Mesenteric fat pad (tissue), 1 donor: ENCODE measurements at regions not wholly inside any gene's neighbourhood (a gene's known extent, or its start where the extent isn't known, plus 50 kb on each side); places are given as distances from the start of the nearest gene placed in this dataset.

Experiments
- DNase-seq: peaks from one replicate; pipeline ENCODE4 v3.0.0-alpha.2; 2020; ENCODE audit warnings: low spot score
- donor health status: DM: yes; HTN: yes; CAD: no.

DNA sequence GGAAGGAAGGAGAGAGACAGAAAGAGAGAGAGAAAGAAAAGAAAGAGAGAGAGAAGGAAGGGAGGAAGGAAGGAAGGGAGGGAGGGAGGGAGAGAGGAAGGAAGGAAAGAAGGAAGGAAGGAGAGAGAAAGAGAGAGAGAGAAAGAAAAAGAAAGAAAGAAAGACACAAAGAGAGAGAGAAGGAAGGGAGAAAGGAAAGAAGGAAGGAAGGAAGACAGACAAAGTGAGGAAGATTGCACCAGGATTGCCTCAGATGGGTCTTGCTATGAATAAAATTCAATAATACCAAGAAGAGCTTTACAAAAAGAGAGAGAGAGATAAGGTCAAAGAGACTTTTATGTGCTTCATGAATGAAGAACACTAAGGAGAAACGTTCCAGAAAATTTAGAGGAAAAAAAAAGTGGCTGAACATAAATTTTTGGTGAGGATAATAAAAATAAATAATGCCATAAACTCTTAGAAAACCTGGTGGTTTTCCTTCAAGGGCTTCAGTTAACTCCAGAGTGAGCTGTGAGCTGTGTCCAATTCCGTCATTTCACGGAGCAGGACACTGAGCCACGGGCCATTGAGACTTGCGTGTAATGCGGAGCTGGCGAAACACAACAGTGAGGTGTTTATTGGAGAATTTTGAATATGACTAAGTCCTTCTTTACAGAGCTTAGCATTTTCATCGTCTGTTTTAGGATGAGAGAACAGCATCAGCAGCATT lies 72.7 kb upstream of the TNRC6C start:
- no peak for DNase-seq

DNA sequence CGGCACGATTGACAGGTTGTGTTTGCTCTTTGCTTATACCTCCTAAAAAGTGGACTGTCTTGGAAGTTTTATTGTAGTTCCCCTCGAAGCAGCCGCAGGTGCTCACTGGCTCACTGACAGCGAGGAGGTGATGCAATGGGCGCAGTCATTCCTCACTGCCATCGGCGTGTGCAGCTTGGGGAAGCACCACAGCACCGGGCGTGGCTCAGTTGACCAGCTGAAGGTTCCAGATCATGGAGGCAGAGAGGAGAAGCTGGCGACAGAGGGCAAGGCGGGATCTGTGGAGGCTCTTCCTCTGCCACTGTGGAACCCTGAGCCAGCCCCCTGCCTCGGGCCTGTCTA lies 72.1 kb upstream of the TNRC6C start:
- no peak for DNase-seq

DNA sequence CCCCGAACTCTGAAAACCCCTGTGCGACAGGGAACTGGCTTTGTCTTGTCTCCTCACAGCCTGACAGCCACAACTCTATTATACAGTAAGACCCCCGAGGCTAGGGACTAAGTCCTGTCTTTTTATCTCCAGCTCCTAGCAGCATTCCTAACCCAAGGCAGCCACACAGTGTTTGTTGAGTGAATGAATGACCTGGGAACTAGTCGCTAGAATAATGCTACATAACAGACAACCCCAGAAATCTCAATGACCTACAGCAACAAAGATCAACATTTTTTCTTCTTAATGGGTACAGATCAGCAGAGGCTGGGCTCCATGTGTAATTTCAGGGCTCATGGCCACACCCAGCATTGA lies 71.4 kb upstream of the TNRC6C start:
- DNase-seq = no peak

DNA sequence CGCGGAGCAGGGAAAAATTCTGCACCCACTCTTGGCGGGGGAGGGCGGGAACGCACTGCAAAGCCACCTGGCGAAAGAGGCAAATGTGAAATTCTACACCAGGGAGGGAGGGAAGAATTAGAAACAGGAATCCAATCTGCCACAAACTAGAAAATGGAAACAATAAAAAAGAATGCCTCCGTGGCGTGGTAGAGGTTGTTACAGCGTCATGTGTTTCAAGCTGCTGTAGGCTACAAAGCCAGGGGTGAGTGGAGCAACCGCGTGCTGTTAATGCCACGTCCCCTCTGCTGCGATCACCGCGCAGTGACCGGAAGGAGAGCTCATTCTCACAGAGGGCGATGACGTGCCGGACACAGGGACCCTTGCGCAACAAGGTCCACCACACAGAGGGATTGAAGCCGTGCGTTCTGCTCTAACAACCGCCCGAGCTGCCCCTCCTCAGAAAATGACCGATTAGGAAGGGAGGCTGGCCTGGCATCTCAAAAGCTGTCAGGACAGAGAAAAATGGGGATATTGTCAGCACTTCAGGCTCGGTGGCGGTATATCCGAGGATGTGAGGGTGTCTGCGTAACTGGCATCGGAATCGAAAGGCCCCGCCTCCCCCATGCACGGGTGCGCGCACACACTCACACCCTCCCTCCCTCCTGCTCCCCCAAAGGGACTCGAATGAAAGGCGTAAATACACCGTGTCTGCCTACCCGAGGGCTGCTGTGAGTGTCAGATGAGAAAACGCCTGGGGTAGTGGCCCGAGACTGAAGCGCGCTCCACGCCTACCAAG lies 70.8 kb upstream of the TNRC6C start:
- DNase-seq = peak; percentile 95

DNA sequence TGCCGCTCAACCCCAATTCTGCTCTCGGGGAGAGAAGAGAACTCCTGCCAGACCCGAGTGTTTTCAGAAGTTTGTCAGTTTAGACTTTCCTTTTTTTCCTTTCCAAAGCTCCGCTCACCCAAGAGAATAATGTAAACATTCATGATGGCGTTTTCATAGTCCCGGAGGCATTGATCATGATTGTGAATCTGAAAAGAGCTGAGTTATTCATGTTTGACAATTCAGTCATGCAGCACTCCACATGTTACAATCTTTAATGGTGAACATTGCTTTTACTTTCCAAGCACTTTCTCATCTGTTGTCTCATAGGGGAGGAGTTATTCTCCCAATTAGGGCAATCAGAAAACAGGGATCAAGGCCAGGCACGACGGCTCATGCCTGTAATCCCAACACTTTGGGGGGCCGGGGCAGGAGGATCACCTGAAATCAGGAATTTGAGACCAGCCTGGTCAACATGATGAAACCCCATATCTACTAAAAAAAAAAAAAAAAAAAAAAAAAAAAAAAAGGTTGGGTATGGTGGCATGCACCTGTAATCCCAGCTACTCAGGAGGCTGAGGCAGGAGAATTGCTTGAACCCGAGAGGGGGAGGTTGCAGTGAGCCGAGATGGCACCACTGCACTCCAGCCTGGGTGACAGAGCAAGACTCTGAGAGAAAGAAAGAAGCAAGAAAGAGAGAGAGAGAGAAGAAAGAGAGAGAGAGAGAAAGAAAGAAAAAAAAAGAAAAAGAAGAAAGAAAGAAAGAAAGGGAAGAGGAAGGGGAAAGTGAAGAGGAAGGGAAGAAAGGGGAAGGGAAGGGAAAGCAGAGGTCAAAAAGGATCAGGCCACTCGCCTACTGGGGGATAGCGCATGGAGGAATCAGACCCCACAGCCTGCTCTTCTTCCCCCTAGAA lies 70.0 kb upstream of the TNRC6C start:
- DNase-seq = no peak

DNA sequence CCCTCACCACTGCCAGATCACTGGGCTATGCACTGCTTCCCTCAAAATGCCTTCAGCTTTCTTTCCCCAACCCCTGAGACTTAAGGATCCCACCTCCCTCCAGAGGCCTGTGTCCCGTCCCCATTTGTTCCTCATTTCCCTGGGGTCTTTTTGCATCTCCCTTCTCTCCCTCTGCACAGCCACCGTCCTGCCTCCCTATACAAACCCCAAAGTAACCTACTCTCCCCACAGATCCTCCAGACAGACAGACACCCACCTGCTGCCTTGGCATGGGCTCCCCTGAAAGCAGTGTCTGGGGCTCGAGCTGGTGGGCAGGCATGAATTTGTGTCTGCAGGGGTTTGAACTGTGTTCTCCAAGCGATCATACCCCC lies 69.4 kb upstream of the TNRC6C start:
- DNase-seq = no peak

DNA sequence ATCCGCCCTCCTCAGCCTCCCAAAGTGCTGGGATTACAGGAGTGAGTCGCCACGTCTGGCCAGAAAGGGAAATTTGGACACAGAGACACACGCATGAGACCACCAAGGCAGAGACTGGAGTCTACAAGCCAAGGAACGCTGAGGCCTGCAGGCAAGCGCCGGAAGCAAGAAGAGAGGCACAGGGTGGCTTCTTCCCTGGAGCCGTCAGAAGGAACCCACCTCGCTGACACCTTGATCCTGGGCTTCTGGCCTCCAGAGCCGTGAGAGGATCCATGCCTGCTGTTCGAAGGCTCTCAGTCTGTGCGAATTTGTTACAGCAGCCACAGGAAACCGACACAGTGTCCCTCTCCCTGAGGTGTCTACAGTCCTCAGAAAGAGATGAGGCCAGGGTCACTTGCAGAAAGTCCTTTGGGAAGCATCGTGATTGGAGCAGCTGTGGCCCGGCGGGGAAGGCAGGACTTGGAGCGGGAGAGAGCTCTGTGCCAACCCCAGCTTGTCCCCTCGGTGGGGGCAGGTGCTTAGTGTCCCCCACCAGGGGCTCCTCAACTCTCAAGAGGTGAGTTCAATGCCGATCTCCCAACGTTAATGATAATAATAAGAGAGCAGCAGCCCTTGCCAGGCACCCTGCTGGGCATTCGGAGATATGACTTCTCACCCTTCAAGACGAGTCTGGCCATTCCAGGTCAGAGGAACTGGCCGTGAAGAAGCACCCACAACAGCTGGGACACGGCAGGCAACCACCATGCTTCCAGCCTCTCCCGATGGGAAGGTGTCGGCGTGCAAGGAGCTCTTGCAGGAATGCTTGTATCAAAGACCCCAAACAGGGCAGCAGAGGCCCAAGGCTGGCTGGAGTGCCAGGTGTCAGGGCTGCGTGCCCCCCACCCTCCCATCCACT lies 68.4 kb upstream of the TNRC6C start:
- no peak for DNase-seq

DNA sequence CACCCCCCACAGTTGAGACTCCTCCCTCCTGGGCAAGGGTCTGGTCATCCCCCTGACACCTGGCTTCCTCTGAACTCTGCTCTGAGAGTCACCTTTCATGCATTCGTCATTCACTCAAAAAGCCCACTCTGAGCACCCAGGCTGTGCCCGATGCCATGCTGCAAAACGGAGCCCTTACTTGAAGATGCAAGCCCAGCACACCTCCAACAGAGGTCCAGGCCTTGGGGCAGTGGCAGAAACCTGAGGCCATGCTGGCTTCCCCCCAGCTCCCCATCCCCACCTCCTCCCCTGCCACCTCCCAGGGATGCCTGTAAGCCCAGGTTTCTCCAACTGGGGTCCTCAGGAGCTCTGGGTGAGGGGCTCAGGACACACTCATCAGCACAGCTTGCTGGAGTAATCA lies 67.7 kb upstream of the TNRC6C start:
- DNase-seq = no peak

DNA sequence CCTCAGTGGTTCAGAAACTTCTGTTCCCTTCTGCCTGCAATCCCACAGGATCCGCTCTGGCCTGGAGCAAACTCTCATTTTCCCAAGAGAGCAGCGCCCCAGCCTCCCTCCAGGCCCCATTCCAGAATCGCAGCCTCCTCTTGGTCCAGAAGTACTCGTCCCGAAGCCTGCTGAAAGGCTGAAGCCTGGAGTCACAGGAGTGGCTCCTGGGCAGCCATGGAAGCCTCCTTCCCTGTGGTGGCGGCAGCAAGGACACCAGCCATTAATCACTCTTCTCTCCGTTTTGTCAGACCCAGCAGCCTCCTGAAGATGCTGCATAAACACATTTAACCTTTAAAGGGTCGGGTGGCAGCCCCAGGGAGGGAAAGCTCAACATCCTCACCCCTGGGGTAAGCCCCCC lies 66.9 kb upstream of the TNRC6C start:
- DNase-seq = no peak

DNA sequence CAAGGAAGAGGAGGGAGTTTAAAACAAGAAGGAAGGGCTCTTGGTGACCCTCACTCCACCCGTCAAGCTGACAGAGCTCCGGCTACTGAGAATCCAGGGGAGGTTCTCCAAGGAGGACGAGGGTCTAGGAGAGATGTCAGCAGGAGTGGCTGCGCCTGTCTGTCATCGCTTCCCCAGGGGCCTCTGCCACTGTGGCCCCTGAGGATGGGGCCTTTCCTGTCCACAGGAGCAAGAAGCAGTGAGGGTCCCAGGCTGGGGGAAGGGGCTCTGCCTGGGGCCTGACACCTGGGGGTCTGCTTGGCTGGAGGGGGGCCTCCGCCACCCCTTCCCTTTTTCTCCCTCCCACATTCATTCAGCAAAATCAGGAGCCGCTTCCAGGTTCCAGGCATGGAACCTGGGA lies 66.5 kb upstream of the TNRC6C start:
- DNase-seq = no peak

DNA sequence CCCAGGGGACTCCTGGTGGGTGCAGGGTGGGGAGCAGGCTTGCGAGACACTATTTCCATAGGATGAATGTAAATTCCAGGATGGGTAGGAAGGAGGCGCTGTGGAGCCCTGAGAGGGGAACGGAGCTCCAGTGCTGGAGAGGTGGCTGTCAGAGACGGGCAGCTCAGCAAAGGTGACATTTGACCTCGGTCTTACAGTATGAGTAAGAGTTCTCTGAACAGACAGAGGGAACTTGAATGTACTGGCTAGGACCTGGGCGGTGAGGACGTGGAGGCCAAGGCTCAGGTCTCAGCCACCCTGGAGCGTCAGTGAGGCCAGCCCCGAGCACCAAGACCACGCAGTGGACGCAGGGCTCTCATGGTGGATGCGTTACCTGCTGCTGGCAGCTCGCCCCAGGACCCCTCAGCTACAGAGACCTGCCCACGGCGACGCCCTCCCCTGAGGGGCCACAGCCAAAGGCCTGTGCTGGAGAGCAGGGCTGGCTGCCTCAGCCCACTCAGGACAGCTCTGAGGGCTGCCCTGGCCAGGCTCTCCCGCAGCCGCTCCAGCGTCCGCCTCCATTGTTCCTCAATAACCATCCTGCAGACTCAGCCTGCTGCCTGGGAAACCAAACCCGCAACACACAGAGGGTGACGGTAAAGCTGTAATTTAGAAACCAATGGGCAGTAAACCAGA lies 65.9 kb upstream of the TNRC6C start:
- DNase-seq = no peak

DNA sequence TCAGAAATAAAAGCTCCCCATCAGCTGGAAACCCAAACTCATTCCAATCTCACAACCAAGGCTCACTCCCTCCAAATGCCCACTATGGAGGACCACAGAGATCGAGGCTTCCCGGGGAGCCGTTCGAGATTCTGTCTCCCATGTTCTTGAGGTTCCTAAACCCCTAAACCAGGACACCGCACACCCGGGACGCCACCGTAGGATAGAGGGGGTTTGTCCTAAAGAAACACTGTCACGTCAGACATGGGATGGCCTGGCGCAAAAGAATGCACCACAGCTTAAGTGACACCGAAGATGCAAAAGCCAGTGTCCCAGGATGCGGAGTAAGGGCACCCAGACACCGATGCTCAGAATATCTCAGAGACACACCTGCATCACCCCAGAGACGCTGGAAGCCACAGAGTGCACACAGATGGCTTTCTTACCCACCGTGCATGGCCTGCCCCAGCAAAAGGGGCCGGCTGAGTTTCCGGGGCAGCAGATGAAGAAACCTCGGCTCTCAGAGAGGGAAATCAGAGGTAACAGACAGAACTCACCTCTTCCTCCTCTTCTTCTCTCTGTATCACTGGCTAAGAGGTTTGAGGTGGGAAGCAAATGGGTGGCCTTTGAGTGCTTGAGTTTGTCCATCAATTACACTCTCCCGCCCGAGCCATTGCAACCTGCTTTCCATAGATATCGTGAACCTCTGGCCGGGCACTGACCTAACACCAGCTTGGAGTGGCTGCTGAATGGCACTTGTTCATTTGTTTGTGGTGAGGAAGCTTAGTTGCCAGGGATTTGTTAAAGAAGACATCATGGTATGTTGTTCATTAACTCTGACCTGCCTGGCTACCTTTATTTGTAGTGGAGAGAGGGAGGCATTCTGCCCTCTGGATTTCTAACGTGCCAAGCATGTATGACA lies 65.1 kb upstream of the TNRC6C start:
- peak; percentile 2 for DNase-seq

DNA sequence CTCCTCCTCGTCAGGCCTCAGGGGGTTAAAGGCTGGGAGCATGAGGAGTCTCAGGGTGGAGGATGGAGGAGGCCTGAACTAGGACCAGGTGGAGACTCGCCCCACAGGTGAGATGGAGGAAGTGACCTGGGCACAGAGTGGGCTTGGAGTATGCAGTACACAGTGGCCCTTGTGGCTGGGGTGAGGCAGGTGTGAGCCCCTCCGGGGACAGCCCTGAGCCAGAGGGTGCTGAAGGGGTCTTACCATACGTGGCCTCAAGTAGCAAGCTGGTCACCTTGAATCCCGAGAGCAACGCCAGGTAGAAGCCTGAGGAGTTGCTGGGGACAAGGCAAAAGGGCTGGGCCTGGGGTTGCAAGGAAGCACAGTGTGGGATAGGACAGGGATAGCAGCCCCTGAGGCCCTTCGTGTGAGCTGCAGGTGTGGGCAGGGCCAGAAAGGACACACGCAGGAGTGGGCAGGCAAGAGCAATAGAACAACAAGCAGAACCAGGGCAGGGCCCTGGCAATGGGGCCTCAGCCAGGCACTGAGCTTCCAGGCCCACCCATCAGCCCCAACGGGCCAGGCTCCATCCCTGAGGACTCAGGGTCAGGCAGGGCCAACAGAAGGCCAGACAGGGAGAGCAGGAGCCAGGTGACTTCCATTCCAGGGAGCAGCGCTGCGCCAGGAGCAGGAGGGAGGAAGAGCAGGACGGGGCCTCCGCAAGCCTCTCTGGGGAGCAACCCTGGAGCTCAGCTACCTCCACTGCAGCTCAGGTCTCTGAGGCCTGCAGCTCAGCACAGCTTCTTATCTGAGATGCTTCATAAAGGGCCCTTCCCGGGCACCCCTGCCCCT lies 64.2 kb upstream of the TNRC6C start:
- peak; percentile 87 for DNase-seq

DNA sequence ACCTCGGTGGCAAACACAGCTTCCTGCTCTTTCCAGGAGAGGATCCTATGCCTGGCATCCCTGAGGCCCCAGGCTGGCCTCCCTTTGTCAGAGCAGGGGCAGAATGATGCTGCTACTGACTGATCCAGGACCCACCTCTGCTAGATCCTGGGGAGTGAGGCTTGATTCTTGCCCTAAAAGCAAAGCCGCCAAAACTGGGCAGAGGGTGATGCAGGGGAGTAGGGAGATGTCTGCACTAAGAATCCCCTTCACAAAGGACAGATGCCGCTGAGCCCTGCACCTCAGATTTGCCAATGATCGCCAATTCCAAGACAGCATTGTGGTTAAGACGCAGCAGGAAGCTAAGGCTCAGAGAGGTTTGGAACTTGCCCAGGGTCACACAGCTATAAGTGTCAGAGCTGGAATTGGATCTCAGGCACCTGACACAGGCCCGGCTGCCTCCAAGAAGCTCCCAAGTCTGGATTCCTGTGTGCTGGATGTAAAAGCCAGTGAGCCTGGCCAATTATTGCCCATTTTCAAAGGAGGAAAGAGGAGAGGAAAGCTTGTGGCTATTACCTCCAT lies 60.7 kb upstream of the TNRC6C start:
- DNase-seq = no peak

DNA sequence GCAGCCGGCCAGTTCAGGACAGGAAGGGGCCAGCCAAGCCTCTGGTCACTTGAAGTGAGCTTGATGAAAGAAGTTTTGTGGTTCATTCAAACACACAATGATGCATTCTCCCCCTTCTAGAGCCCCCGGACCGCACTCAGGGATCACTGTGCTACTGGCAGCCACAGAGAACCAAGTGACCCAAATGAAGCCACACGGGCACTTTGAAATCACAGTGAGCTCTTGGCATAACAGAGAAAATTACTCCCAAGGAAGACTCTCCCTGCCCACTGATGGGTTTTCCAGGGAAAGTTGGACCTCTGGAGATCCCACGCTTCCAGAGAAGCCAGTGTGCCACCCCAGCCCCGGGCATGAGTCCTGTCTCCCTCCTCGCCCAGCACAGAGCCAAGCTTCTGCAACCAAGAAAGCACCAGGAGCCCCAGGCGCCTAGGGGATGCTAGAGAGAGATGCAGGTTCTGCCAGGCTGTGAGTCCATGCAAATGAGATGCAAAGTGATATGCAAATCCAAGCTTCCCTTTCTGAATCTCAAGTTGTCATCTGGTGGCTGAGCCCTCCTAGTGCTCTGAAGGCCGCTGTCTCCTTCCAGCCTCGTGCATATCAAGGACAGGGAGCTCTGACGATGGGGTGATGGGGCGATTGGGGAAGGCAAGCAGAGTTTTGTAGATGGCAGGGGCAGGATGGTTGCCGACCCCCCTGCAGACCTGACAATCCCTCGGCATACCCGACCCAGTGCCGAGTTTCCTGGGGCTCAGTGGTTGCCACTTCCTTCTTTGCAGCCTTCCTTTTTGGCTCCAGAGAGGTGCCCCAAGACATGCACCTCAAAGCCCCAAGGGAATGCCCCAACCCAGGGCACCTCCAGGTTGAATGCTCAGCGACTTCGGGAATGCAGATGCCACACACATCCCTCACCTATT lies 59.7 kb upstream of the TNRC6C start:
- DNase-seq = no peak

DNA sequence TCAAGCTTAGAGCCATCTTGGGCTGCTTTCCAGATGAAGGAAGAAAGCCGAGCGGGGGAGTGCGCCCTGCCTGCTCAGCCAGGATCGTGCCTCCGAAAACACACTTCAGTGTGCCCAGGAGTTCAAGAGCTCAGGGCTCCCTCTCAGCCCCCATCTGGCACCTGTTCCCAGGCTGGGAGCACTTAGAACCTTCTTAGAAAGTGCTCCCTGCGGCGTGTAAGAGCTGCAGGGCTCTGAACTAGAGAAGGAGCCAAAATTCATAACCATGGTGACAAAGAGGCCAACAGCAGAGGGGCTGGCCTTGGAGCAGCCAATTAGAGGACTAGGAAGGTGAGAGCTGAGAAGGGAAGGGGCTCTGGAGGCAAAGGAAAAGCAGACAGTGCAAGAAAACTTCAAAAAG lies 59.0 kb upstream of the TNRC6C start:
- DNase-seq = no peak

DNA sequence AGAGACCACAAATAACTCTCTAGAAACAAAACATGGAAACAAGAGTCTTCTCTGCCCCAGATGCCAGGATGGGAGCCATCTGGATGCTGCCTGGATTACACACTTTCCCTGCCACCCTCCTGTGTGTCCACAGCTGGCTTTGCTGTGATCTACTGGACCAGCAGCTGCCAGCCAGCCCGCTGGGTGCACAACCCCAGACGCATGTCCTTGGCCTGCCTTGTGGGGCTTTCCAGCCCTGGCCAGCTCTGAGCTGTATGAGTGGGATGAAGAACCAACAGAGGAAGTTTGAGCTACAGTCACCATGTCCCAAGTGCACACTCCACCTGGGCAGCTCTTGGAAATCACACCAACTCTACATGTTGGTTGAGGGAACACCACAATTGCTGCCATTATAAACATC lies 57.0 kb upstream of the TNRC6C start:
- DNase-seq = no peak
